Parathyroid adenoma (tissue), 2 donors: ENCODE measurements at regions not wholly inside any gene's neighbourhood (a gene's known extent, or its start where the extent isn't known, plus 50 kb on each side); places are given as distances from the start of the nearest gene placed in this dataset.

Experiments used
- H2AFZ ChIP-seq: fragments of 300-600 bp; sonication (generic); one replicate; pipeline ENCODE4 v1.7.0; 2017; ENCODE audit warnings: antibody characterized with exemption, mild to moderate bottlenecking
- H3K27ac ChIP-seq: fragments of 300-600 bp; sonication (generic); one replicate; pipeline ENCODE4 v1.7.0; 2017
- H3K27me3 ChIP-seq: fragments of 300-600 bp; sonication (generic); one replicate; pipeline ENCODE4 v1.7.0; 2017; ENCODE audit warnings: low read length; ENCODE audit not compliant: control insufficient read depth, insufficient read depth
- H3K36me3 ChIP-seq: fragments of 300-600 bp; sonication (generic); one replicate; pipeline ENCODE4 v1.7.0; 2017; ENCODE audit warnings: low read length; ENCODE audit not compliant: control insufficient read depth, insufficient read depth
- H3K4me1 ChIP-seq: fragments of 300-600 bp; sonication (generic); one replicate; pipeline ENCODE4 v1.7.0; 2017; ENCODE audit warnings: control low read depth
- H3K4me2 ChIP-seq: fragments of 300-600 bp; sonication (generic); one replicate; pipeline ENCODE4 v1.7.0; 2017; ENCODE audit warnings: low read length
- H3K4me3 ChIP-seq: fragments of 300-600 bp; sonication (generic); one replicate; pipeline ENCODE4 v1.7.0; 2017; ENCODE audit warnings: low read depth, low read length
- H3K79me2 ChIP-seq: fragments of 300-600 bp; sonication (generic); one replicate; pipeline ENCODE4 v1.7.0; 2017; ENCODE audit warnings: control low read depth
- H3K9ac ChIP-seq: fragments of 300-600 bp; sonication (generic); one replicate; pipeline ENCODE4 v1.7.0; 2017; ENCODE audit warnings: mild to moderate bottlenecking
- H3K9me3 ChIP-seq: fragments of 300-600 bp; sonication (generic); one replicate; pipeline ENCODE4 v1.7.0; 2017; ENCODE audit warnings: low read length; ENCODE audit not compliant: control insufficient read depth
- CTCF ChIP-seq: fragments of 300-600 bp; sonication (generic); IDR thresholded peaks from one replicate; pipeline ENCODE4 v1.7.0; 2017; ENCODE audit warnings: antibody characterized with exemption, mild to moderate bottlenecking
- donor health status: primary hyperparathyroidism.

GRCh38 chrX:110944311-110944750 lies 148.7 kb upstream of the CHRDL1 start:
- H3K4me1 ChIP-seq: no peaks in the 10 kb centered on the region
- no peak overlapping the region for H3K9ac ChIP-seq
- peak overlapping the region; percentile 11 for H2AFZ ChIP-seq
- H3K27me3 ChIP-seq: no peaks in the 10 kb centered on the region
- no peaks in the 10 kb centered on the region for H3K79me2 ChIP-seq
- peak overlapping the region; percentile 37 for H3K4me2 ChIP-seq
- no peaks in the 10 kb centered on the region for H3K36me3 ChIP-seq
- no peak for TF ChIP-seq CTCF
- H3K4me3 ChIP-seq: no peak overlapping the region
- H3K27ac ChIP-seq: no peak overlapping the region
- no peaks in the 10 kb centered on the region for H3K9me3 ChIP-seq

DNA sequence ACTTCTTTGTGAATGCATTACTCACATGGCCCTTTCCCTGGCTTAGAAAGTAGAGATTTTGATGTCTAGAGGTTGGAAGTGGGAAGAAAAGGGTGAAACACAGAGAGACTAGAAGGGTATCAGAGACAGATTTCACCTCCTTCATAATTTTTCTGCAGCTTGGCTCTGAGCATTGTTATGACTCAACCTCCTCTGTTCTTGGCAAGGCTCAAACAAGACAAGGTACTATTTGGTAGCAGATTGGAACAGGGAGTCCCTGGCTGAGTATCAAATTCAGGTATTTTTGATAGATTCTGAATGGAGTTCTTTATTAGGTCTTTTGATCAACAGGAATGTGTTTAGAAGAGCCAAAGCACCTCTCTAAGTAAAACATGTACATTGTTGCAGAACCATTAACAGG lies 146.3 kb upstream of the CHRDL1 start:
- Histone ChIP-seq H2AFZ (no peak overlapping the region), H3K4me3 (no peak overlapping the region), H3K79me2 (no peaks in the 10 kb centered on the region), H3K27me3 (no peaks in the 10 kb centered on the region), H3K4me2 (no peak overlapping the region), H3K9me3 (no peaks in the 10 kb centered on the region), H3K9ac (no peak overlapping the region), H3K36me3 (no peaks in the 10 kb centered on the region), H3K27ac (no peak overlapping the region), H3K4me1 (no peaks in the 10 kb centered on the region)
- no peak for TF ChIP-seq CTCF

DNA sequence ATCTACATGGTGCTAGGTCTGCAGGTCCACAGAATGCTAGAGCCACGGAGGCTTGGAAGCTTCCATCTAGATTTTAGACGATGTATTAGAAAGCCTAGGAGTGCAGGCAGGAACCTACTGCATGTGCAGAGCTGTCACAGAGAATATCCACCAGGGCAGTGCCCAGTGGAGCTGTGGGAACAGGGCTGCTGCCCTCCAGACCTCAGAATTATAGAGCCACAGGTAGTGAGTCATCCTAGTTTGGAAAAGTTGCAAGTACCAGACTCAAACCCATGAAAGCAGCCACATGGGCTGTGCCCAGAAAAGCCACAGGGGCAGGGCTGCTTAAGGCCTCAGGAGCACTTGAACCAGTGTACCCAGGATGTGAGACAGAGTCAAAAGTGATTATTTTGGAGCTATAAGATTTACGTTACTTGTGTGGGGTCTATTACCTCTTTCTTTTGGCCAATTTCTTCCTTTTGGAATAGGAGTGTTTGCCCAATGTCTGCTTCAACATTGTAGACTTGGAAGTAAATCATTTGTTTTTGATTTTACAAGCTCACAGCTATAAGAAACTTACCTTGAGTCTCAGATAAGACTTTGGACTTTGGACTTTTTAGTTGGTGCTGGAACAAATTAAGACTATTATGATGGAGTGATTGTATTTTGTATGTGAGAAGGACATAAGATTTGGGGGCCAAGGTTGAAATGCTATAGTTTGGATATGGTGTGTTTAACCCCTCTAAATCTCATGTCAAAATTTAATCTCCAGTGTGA lies 143.5 kb upstream of the CHRDL1 start:
- Histone ChIP-seq H3K9ac (no peak overlapping the region), H3K9me3 (no peaks in the 10 kb centered on the region), H3K4me3 (no peak overlapping the region), H3K4me1 (no peaks in the 10 kb centered on the region), H3K27ac (no peak overlapping the region), H3K4me2 (no peak overlapping the region), H3K79me2 (no peaks in the 10 kb centered on the region), H3K36me3 (no peaks in the 10 kb centered on the region), H2AFZ (no peak overlapping the region), H3K27me3 (no peaks in the 10 kb centered on the region)
- TF ChIP-seq CTCF: no peak

- H3K9me3 ChIP-seq: no peaks in the 10 kb centered on the region
- H3K36me3 ChIP-seq: no peaks in the 10 kb centered on the region
- no peak for TF ChIP-seq CTCF
- no peak overlapping the region for H3K9ac ChIP-seq
- no peak overlapping the region for H3K4me3 ChIP-seq
- no peaks in the 10 kb centered on the region for H3K79me2 ChIP-seq
- no peaks in the 10 kb centered on the region for H3K27me3 ChIP-seq
- H3K27ac ChIP-seq: no peak overlapping the region
- no peak overlapping the region for H3K4me2 ChIP-seq
- no peak overlapping the region for H2AFZ ChIP-seq
- H3K4me1 ChIP-seq: no peaks in the 10 kb centered on the region
Measured at GRCh38 chrX:110924871-110925270, 129.3 kb upstream of the CHRDL1 start.

DNA sequence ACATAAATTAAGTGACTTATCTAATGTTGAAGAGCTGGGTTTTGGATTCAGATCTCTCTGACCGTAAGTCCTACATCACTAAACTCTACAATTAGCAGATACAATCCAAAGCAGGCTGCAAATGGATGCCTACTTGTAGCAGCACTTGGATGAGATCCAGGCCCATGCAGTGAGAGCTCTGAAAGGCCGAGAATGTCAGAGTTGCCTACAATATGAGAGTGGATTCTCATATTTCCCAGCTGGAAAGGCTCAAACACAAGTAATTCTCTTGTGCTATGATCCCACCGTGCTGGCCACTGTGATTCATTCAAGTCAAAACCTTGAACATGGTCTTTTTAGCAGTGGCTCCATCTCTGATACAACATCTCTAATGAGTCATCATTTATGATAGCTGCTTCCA lies 125.4 kb upstream of the CHRDL1 start:
- Histone ChIP-seq H3K79me2 (no peaks in the 10 kb centered on the region), H3K27me3 (no peaks in the 10 kb centered on the region), H3K9ac (no peak overlapping the region), H3K4me3 (no peak overlapping the region), H3K9me3 (no peaks in the 10 kb centered on the region), H2AFZ (no peak overlapping the region), H3K27ac (no peak overlapping the region), H3K4me2 (no peak overlapping the region), H3K36me3 (no peaks in the 10 kb centered on the region), H3K4me1 (peaks cover 3% of the 10 kb centered on the region)
- TF ChIP-seq CTCF: no peak
